ENCODE measurements at regions not wholly inside any gene's neighbourhood (a gene's known extent, or its start where the extent isn't known, plus 50 kb on each side); places are given as distances from the start of the nearest gene placed in this dataset.

DNA sequence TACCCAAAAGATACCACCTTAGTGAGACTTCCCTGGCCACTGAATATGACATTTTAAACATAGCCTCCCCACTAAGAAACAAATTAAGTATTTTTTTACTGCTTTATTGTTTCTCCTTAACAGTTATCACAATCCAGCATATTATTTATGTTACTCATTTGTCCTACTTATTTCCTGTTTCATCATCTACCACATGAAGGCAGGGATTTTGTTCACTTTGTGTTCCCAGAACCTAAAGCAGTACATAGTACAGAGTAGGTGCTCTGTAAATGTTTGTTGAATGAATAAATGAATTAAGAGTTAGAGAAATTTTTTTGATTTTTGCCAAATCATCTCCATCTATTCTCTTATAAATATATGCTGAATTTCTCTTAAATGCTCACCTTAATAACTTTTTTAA, 318.4 kb upstream of the GIMD1 start:
- no peak for TF ChIP-seq CTCF (IDR thresholded peaks at IDR 0.05; ENCODE audit: insufficient read depth, low read length, poor library complexity, severe bottlenecking)
- no peak overlapping the region for H3K4me3 ChIP-seq (ENCODE audit: low read depth, low read length)
- no peak for DNase-seq (ENCODE audit: low read depth)
- no peaks in the 10 kb centered on the region for H3K27me3 ChIP-seq (ENCODE audit: control insufficient read depth, insufficient read depth, low read length)
- no peaks in the 10 kb centered on the region for H3K36me3 ChIP-seq (ENCODE audit: control insufficient read depth, insufficient read depth, low read length)

DNA sequence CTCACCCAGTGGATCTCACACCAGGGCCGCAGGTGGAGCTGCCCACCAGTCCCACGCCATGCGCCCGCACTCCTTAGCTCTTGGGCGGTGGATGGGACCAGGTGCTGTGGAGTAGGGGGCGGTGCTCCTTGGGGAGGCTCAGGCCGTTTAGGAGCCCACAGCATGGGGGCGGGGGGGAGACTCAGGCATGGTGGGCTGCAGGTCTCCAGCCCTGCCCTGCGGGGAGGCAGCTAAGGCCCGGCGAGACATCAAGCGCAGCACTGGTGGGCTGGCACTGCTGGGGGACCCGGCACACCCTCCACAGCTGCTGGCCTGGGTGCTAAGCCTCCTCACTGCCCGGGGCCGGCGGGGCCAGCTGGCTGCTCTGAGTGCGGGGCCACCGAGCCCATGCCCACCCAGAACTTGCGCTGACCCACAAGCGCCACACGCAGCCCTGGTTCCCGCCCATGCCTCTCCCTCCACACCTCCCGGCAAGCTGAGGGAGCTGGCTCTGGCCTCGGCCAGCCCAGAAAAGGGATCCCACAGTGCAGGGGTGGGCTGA, 312.9 kb upstream of the GIMD1 start:
- H3K36me3 ChIP-seq (ENCODE audit: control insufficient read depth, insufficient read depth, low read length): no peaks in the 10 kb centered on the region
- no peak overlapping the region for H3K4me3 ChIP-seq (ENCODE audit: low read depth, low read length)
- no peak for DNase-seq (ENCODE audit: low read depth)
- H3K27me3 ChIP-seq (ENCODE audit: control insufficient read depth, insufficient read depth, low read length): no peaks in the 10 kb centered on the region
- no peak for TF ChIP-seq CTCF (IDR thresholded peaks at IDR 0.05; ENCODE audit: insufficient read depth, low read length, poor library complexity, severe bottlenecking)

DNA sequence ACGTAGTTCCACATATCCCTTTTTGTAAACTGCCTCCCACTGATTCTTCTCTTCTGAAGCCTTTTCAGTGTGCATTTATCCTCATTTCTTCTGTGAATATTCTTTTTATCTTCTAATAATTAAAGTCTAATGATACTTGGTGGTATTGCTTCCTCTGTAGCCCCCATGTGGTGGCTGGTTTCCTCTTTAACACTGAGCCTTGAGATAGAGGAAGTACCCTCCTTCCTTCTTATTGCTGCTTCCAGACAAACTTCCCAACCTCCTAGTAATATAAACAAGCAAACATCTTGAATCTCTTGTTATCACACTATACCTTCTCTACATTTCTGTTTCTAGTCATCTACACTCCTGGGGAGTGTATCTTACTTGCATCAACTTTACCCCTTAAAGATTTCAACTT, 310.5 kb upstream of the GIMD1 start:
- no peak for TF ChIP-seq CTCF (IDR thresholded peaks at IDR 0.05; ENCODE audit: insufficient read depth, low read length, poor library complexity, severe bottlenecking)
- Histone ChIP-seq H3K36me3 (ENCODE audit: control insufficient read depth, insufficient read depth, low read length) (no peaks in the 10 kb centered on the region), H3K4me3 (ENCODE audit: low read depth, low read length) (no peak overlapping the region), H3K27me3 (ENCODE audit: control insufficient read depth, insufficient read depth, low read length) (no peaks in the 10 kb centered on the region)
- DNase-seq (ENCODE audit: low read depth): no peak

DNA sequence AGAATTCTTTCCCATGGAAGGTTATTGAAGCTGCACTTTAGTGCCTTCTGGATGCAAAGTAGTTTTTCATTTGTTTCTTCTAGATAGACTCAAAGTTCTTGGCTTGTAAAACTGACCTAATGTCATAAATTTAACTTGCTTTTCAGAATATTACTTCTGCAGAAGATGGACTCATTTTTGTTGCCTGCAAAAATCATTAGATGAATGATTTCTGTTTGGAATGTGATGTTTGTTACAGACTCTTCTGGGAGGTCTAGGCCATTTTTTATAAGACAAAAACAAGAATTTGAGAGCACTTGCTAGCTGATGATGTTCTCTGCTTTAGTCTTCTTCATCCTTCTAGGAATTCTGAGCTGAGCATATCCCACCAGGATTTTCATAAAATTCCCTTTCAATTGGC, 308.6 kb upstream of the GIMD1 start:
- Histone ChIP-seq H3K27me3 (ENCODE audit: control insufficient read depth, insufficient read depth, low read length) (no peaks in the 10 kb centered on the region), H3K36me3 (ENCODE audit: control insufficient read depth, insufficient read depth, low read length) (no peaks in the 10 kb centered on the region), H3K4me3 (ENCODE audit: low read depth, low read length) (no peak overlapping the region)
- no peak for DNase-seq (ENCODE audit: low read depth)
- TF ChIP-seq CTCF (IDR thresholded peaks at IDR 0.05; ENCODE audit: insufficient read depth, low read length, poor library complexity, severe bottlenecking): no peak

GRCh38 chr4:106676173-106676921, 307.8 kb upstream of the GIMD1 start:
- Histone ChIP-seq H3K4me3 (ENCODE audit: low read depth, low read length) (no peak overlapping the region), H3K27me3 (ENCODE audit: control insufficient read depth, insufficient read depth, low read length) (no peaks in the 10 kb centered on the region), H3K36me3 (ENCODE audit: control insufficient read depth, insufficient read depth, low read length) (no peaks in the 10 kb centered on the region)
- TF ChIP-seq CTCF (IDR thresholded peaks at IDR 0.05; ENCODE audit: insufficient read depth, low read length, poor library complexity, severe bottlenecking): no peak
- no peak for DNase-seq (ENCODE audit: low read depth)

DNA sequence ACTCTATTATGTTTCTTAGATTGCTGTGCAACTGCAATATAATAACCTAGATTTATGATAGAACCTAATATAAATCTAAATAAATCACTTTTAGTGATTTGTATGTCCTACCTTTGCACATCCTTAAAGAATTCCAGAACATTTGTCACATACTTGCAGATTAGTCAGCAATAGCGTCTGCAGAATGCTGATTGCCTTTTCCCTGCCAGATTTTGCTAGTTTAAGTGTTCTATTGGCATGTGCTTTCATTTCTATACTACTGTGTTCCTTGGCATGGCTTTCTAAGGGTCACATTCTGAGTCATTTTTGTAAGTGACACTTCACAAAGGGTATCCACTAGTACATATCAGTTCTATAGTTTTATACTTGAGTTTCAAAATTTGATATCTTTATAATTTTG, 303.1 kb upstream of the GIMD1 start:
- no peak overlapping the region for H3K4me3 ChIP-seq (ENCODE audit: low read depth, low read length)
- TF ChIP-seq CTCF (IDR thresholded peaks at IDR 0.05; ENCODE audit: insufficient read depth, low read length, poor library complexity, severe bottlenecking): no peak
- H3K36me3 ChIP-seq (ENCODE audit: control insufficient read depth, insufficient read depth, low read length): no peaks in the 10 kb centered on the region
- DNase-seq (ENCODE audit: low read depth): no peak
- no peaks in the 10 kb centered on the region for H3K27me3 ChIP-seq (ENCODE audit: control insufficient read depth, insufficient read depth, low read length)
